GM12892 (cell line): ENCODE measurements at regions not wholly inside any gene's neighbourhood (a gene's known extent, or its start where the extent isn't known, plus 50 kb on each side); places are given as distances from the start of the nearest gene placed in this dataset.

Source experiments
- POLR2A ChIP-seq: IDR thresholded peaks from 2 replicates; pipeline ENCODE4 v1.6.1; 2011; ENCODE audit warnings: low read depth, low read length, control low read depth
- POLR2AphosphoS5 ChIP-seq: IDR thresholded peaks from 2 replicates; pipeline ENCODE4 v1.6.1; 2011; ENCODE audit warnings: low read depth, low read length, control low read depth
- TAF1 ChIP-seq: IDR thresholded peaks from 2 replicates; pipeline ENCODE4 v1.6.1; 2011; ENCODE audit warnings: low read depth, mild to moderate bottlenecking, control low read depth, low read length, borderline replicate concordance

DNA sequence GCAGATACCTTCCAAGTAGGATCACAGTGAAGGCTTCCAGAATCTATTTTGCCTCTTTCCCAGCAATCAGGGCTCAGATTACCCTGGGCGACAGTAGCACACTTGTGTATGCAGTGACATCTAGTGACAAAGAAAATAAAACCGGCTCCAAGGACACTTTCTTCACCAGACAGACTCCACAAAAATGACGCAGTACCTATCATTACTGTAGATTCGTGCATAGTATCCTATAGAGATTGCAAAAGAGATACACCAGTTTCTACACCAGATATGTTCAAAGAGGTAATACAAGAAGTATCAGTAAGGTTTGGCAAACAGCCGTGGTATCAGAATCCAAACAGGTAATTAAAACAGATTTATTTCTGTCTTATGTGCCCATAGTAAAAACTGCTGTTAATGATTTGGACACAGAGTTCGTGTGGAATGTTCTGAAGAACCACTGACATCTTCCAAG lies 600.4 kb upstream of the JAG1 start:
- no peak for TF ChIP-seq POLR2AphosphoS5
- TF ChIP-seq POLR2A = no peak
- TF ChIP-seq TAF1 = no peak
